ENCODE measurements at regions not wholly inside any gene's neighbourhood (a gene's known extent, or its start where the extent isn't known, plus 50 kb on each side); places are given as distances from the start of the nearest gene placed in this dataset.

GRCh38 chr5:7016999-7017747 lies 303.9 kb downstream of the TENT4A start:
- Histone ChIP-seq H3K27ac (no peak overlapping the region), H3K9me3 (replicated peaks in 1 of 3) (peaks cover 0 to 4% (median 0%) of the 10 kb centered on the region in 3 donors), H3K36me3 (replicated peaks in 1 of 2) (no peaks in the 10 kb centered on the region), H3K4me3 (no peak overlapping the region), H3K27me3 (no peaks in the 10 kb centered on the region), H3K4me1 (replicated peaks in 1 of 2) (no peaks in the 10 kb centered on the region)
- DNase-seq: no peak
- WGBS, 4 donors: 62 to 69% (median 65%) methylated on average over 10 of the region's 10 CpGs
- intact Hi-C loops (cut with DNase I): no loop called here
- TF ChIP-seq POLR2A (IDR thresholded peaks at IDR 0.05) (no peak), CTCF (IDR thresholded peaks at IDR 0.05) (no peak)

DNA sequence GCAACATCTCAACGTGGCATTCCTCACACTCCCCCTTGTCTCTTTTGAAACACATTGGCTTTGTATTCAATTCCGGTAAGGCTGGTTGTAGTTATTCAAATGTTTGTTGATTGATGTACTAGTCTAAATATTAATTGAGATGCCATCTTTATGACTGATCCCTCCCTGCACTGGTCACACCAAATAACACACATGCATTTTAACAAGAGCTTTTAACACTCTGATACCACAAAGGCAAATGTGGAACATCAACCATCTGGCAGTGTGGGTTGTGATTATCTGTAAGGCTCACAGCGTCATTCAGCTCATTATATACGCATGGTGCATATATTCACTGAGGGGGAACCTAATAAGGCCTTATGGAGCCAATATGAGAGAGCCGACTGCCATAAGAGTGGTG lies 305.0 kb downstream of the TENT4A start:
- WGBS, 4 donors: 68 to 80% (median 77%) methylated on average over 5 of the region's 5 CpGs
- H3K4me1 ChIP-seq (replicated peaks in 1 of 2): no peaks in the 10 kb centered on the region
- H3K27me3 ChIP-seq: no peaks in the 10 kb centered on the region
- no peak overlapping the region for H3K27ac ChIP-seq
- peaks cover 0 to 14% (median 5%) of the 10 kb centered on the region in 3 donors for H3K9me3 ChIP-seq (replicated peaks in 1 of 3)
- H3K4me3 ChIP-seq: no peak overlapping the region
- no peak for TF ChIP-seq POLR2A (IDR thresholded peaks at IDR 0.05)
- TF ChIP-seq CTCF (IDR thresholded peaks at IDR 0.05): no peak
- intact Hi-C loops (cut with DNase I): no loop called here
- no peak for DNase-seq
- H3K36me3 ChIP-seq (replicated peaks in 1 of 2): no peaks in the 10 kb centered on the region

DNA sequence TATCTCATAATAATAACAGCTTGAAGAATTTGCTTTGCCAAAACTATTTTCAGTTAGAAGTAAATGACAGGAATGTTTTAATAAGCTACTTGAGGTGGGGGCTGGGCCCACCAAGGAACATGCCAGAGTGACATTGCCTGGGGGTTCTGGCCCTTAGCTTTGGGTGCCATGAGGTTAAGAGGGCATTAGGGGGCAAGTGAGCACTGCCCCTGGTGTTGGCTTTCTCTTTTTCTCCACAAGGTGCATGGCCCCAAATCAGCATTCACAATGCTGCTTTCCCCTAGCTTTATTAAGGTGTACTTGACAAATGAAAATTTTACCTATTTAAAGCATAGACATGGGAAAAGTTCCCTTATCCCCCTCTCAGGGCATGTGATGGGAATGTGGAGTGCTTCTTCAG lies 305.4 kb downstream of the TENT4A start:
- no peak for DNase-seq
- H3K27me3 ChIP-seq: no peaks in the 10 kb centered on the region
- TF ChIP-seq CTCF (IDR thresholded peaks at IDR 0.05) (no peak), POLR2A (IDR thresholded peaks at IDR 0.05) (no peak)

DNA sequence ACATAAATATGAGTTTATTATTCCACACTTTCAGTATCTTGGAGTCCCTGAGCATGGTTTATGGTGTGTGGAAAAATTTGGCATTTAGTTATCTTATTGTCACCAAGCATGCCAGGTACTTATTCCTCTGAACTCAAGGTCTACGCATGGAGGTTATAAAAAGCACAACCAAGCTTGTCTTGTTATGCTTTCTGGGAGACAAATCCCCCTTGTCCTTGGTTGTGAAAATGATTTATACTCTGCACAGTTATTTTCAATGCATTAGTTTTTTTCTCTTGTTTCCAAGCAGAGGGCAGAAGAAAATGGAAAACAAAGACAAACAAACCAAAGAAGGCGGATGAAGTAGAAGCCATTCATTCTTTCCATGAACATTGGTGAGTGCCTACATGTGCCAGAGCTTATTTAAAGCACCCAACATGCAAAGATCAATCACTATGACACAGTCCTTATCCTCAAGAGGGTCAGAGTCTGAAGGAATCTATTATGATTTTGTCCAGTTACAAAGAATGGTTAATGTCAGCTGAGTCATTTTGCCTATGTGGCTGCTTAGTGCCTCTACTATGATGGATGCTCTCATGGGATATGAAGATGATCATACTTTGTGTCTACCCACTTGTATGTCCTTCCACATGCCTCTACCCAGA lies 323.1 kb downstream of the TENT4A start:
- H3K36me3 ChIP-seq (replicated peaks in 1 of 2): no peaks in the 10 kb centered on the region
- H3K27ac ChIP-seq: no peak overlapping the region
- H3K4me3 ChIP-seq: no peak overlapping the region
- intact Hi-C loops (cut with DNase I): no loop called here
- no peaks in the 10 kb centered on the region for H3K27me3 ChIP-seq
- H3K4me1 ChIP-seq (replicated peaks in 1 of 2): no peaks in the 10 kb centered on the region
- WGBS, 4 donors: 30 to 51% (median 43%) methylated on average over 2 of the region's 2 CpGs
- TF ChIP-seq POLR2A (IDR thresholded peaks at IDR 0.05) (no peak), CTCF (IDR thresholded peaks at IDR 0.05) (no peak)
- no peak for DNase-seq
- no peaks in the 10 kb centered on the region for H3K9me3 ChIP-seq (replicated peaks in 1 of 3)

More for the DNA sequence above, 305.4 kb downstream of the TENT4A start:
- Histone ChIP-seq H3K4me1 (replicated peaks in 1 of 2) (no peaks in the 10 kb centered on the region), H3K27ac (no peak overlapping the region), H3K36me3 (replicated peaks in 1 of 2) (no peaks in the 10 kb centered on the region), H3K9me3 (replicated peaks in 1 of 3) (peaks cover 0 to 16% (median 5%) of the 10 kb centered on the region in 3 donors), H3K4me3 (no peak overlapping the region)
- intact Hi-C loops (cut with DNase I): no loop called here
